Lower leg skin (tissue), 4 donors: ENCODE measurements at regions not wholly inside any gene's neighbourhood (a gene's known extent, or its start where the extent isn't known, plus 50 kb on each side); places are given as distances from the start of the nearest gene placed in this dataset.

ENCODE experiments used
- DNase-seq, 2 donors: peaks; one replicate each; pipeline ENCODE4 v3.0.0-alpha.2; 2019; ENCODE audit warnings: low spot score in 2 of 2
- H3K4me3 ChIP-seq: fragments of 200-600 bp; sonication (generic); 2 replicates; pipeline ENCODE4 v1.5.1; 2017; ENCODE audit warnings: mild to moderate bottlenecking, low read depth; ENCODE audit not compliant: poor library complexity, severe bottlenecking
- POLR2A ChIP-seq, 2 donors: fragments of 450-650 bp; IDR thresholded peaks; one replicate each; pipeline ENCODE4 v1.6.1; 2016 to 2017; ENCODE audit warnings: antibody characterized with exemption in 2 of 2, mild to moderate bottlenecking in 1 of 2, moderate library complexity in 1 of 2
- WGBS, 2 donors: methylation state at CpG; one replicate each; pipeline ENCODE4 v1.1.5; 2018; 5-methylcytosine and 5-hydroxymethylcytosine counted together
- intact Hi-C: fragments of 100-400 bp; cut with DNase I; formaldehyde crosslinking; loops from one replicate; pipeline ENCODE4 v1.15.0; 2023; ENCODE audit warnings: low total_unique reads
- TF ChIP-seq, protein P1 (sequence below), 3 donors: fragments of 450-650 bp; IDR thresholded peaks; one replicate each; pipeline ENCODE4 v1.5.1; 2016; ENCODE audit warnings: antibody characterized with exemption in 3 of 3, mild to moderate bottlenecking in 3 of 3, moderate library complexity in 2 of 3

GRCh38 chr11:91536366-91536765 lies 688.3 kb upstream of the FAT3 start:
- H3K4me3 ChIP-seq = no peak overlapping the region
- intact Hi-C loops = no loop called here
- 52 to 64% methylated on average over 1 of the region's 1 CpG for WGBS, 2 donors
- DNase-seq = no peak
- TF ChIP-seq POLR2A (IDR thresholded peaks at IDR 0.05) = no peak
- TF ChIP-seq, protein P1, sequence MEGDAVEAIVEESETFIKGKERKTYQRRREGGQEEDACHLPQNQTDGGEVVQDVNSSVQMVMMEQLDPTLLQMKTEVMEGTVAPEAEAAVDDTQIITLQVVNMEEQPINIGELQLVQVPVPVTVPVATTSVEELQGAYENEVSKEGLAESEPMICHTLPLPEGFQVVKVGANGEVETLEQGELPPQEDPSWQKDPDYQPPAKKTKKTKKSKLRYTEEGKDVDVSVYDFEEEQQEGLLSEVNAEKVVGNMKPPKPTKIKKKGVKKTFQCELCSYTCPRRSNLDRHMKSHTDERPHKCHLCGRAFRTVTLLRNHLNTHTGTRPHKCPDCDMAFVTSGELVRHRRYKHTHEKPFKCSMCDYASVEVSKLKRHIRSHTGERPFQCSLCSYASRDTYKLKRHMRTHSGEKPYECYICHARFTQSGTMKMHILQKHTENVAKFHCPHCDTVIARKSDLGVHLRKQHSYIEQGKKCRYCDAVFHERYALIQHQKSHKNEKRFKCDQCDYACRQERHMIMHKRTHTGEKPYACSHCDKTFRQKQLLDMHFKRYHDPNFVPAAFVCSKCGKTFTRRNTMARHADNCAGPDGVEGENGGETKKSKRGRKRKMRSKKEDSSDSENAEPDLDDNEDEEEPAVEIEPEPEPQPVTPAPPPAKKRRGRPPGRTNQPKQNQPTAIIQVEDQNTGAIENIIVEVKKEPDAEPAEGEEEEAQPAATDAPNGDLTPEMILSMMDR (IDR thresholded peaks at IDR 0.05) = no peak

- no peak overlapping the region for H3K4me3 ChIP-seq
- WGBS, 2 donors = 93 to 95% methylated on average over 1 of the region's 1 CpG
- no peak for DNase-seq
- intact Hi-C loops = no loop called here
- TF ChIP-seq POLR2A (IDR thresholded peaks at IDR 0.05) = no peak
- TF ChIP-seq, protein P1 (IDR thresholded peaks at IDR 0.05) = no peak
Measured at GRCh38 chr11:91528965-91529364, 695.7 kb upstream of the FAT3 start.

DNA sequence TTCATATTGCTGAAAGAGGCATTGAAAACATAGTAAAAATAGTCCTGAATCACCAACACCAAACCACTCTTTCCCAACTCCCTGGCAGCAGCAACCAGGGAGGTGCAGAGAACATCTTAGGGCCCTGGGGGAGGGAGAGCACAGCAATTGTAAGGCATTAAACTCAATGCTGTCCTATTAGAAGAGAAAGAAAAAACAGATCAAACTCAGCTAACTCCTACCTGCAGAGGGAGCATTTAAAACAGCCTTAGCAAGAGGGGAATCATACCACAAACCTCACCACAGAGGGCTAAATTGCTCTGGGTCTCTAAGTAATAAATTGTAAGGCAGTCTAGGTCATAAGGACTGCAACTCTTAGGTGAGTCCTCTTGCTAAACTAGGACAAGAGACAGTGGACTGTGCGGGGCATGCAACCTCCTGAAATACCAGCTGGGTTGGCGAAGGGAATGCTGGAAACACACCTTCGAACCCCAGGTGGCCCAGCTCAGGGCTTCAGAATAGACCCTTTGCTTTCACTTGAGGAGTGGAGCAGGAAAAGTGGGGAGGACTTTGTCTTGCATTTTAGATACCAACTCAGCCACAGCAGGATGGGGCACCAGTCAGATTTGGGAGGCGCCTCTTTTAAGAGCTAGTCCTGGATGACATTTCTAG lies 697.1 kb upstream of the FAT3 start:
- WGBS, 2 donors = 68 to 74% methylated on average over 4 of the region's 4 CpGs
- H3K4me3 ChIP-seq = no peak overlapping the region
- no peak for DNase-seq
- intact Hi-C loops = no loop called here
- TF ChIP-seq, protein P1 (IDR thresholded peaks at IDR 0.05) = no peak
- no peak for TF ChIP-seq POLR2A (IDR thresholded peaks at IDR 0.05)

DNA sequence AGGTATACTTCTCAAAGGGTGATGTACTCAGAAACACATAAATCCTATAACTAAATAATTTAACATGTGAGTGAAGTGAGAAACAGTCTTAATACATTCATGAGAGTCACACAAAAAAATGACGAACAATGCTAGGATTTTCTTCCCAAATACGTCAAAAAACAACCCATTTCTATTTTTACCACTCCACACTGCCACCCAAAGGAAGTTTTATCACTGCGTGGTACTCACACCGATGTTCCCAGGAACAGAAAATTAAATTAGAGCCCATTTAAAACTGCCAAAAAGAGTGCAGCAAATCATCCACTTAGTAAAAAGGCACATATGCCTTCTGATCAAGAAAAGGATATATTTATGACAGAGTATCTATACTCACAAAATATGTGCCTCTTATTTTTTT lies 710.9 kb upstream of the FAT3 start:
- 27 to 32% methylated on average over 4 of the region's 4 CpGs for WGBS, 2 donors
- no peak for DNase-seq
- intact Hi-C loops = no loop called here
- TF ChIP-seq, protein P1 (IDR thresholded peaks at IDR 0.05) = no peak
- no peak for TF ChIP-seq POLR2A (IDR thresholded peaks at IDR 0.05)
- H3K4me3 ChIP-seq = no peak overlapping the region

GRCh38 chr11:91497847-91498246 lies 726.8 kb upstream of the FAT3 start:
- intact Hi-C loops = no loop called here

More at GRCh38 chr11:91497847-91498246, 726.8 kb upstream of the FAT3 start:
- WGBS, 2 donors = 80% methylated on average over 1 of the region's 1 CpG
- H3K4me3 ChIP-seq = no peak overlapping the region
- DNase-seq = no peak
- no peak for TF ChIP-seq POLR2A (IDR thresholded peaks at IDR 0.05)
- TF ChIP-seq, protein P1 (IDR thresholded peaks at IDR 0.05) = no peak
